Mesodermal cell (in vitro differentiated cells): ENCODE measurements at regions not wholly inside any gene's neighbourhood (a gene's known extent, or its start where the extent isn't known, plus 50 kb on each side); places are given as distances from the start of the nearest gene placed in this dataset.
"Not testable (repeated sequence)": the region's sequence is repeated elsewhere in the genome, so short reads cannot be mapped to it uniquely, and the experiment has no call there.

Experiments used
- H3K27ac ChIP-seq: 2 replicates; pipeline ENCODE4 v1.7.0; 2013; ENCODE audit warnings: mild to moderate bottlenecking, low read depth, low read length, moderate library complexity; ENCODE audit not compliant: severe bottlenecking
- H3K36me3 ChIP-seq: 2 replicates; pipeline ENCODE4 v1.7.1; 2013; ENCODE audit warnings: mild to moderate bottlenecking, low read length, moderate library complexity; ENCODE audit not compliant: control insufficient read depth, insufficient read depth
- H3K4me1 ChIP-seq: one replicate; pipeline ENCODE4 v1.7.1; 2013; ENCODE audit warnings: mild to moderate bottlenecking, low read length; ENCODE audit not compliant: insufficient read depth, control insufficient read depth, poor library complexity, severe bottlenecking
- H3K4me3 ChIP-seq: 2 replicates; pipeline ENCODE4 v1.7.0; 2013; ENCODE audit warnings: low read length, control low read depth, mild to moderate bottlenecking; ENCODE audit not compliant: insufficient read depth, poor library complexity, severe bottlenecking; ENCODE audit errors: extremely low read depth
- H3K9me3 ChIP-seq: 2 replicates; pipeline ENCODE4 v1.7.1; 2013; ENCODE audit warnings: mild to moderate bottlenecking, low read length, moderate library complexity; ENCODE audit not compliant: control insufficient read depth
- WGBS, 2 experiments: methylation state at CpG; one replicate each; pipeline ENCODE4 v1.1.5; 2013; ENCODE audit warnings: missing lambda C conversion rate in 2 of 2; ENCODE audit not compliant: insufficient coverage in 2 of 2; 5-methylcytosine and 5-hydroxymethylcytosine counted together

- H3K4me3 ChIP-seq: no peak overlapping the region
- peaks cover 6% of the 10 kb centered on the region for H3K9me3 ChIP-seq
- H3K4me1 ChIP-seq: no peaks in the 10 kb centered on the region
- H3K36me3 ChIP-seq: no peaks in the 10 kb centered on the region
- no peak overlapping the region for H3K27ac ChIP-seq
Observed at GRCh38 chr1:185388815-185389214, 71.8 kb upstream of the IVNS1ABP start.

- Histone ChIP-seq H3K9me3 (peaks cover 6% of the 10 kb centered on the region), H3K4me1 (no peaks in the 10 kb centered on the region), H3K36me3 (no peaks in the 10 kb centered on the region), H3K27ac (no peak overlapping the region), H3K4me3 (no peak overlapping the region)
Observed at GRCh38 chr1:185388346-185388745, 71.3 kb upstream of the IVNS1ABP start.

GRCh38 chr1:185385991-185386390 lies 68.9 kb upstream of the IVNS1ABP start:
- WGBS, 2 experiments: 74 to 88% methylated on average over 2 of the region's 2 CpGs
- Histone ChIP-seq H3K4me3 (no peak overlapping the region), H3K36me3 (no peaks in the 10 kb centered on the region), H3K9me3 (peaks cover 6% of the 10 kb centered on the region), H3K4me1 (no peaks in the 10 kb centered on the region), H3K27ac (no peak overlapping the region)

- not testable (repeated sequence) for H3K4me1 ChIP-seq, H3K4me3 ChIP-seq
- 71 to 90% methylated on average over 5 to 6 of the region's 6 CpGs for WGBS, 2 experiments
Observed at GRCh38 chr1:185383805-185384204, 66.8 kb upstream of the IVNS1ABP start.

GRCh38 chr1:185377831-185378230 lies 60.8 kb upstream of the IVNS1ABP start:
- Histone ChIP-seq H3K9me3 (peaks cover 3% of the 10 kb centered on the region), H3K4me1 (peaks cover 18% of the 10 kb centered on the region), H3K36me3 (no peaks in the 10 kb centered on the region), H3K4me3 (no peak overlapping the region), H3K27ac (no peak overlapping the region)
- WGBS, 2 experiments: 100% methylated on average over 1 of the region's 3 CpGs; no CpG with 5 or more reads in 1 of the 2 experiments

More at GRCh38 chr1:185383805-185384204, 66.8 kb upstream of the IVNS1ABP start:
- H3K36me3 ChIP-seq, H3K27ac ChIP-seq, H3K9me3 ChIP-seq: not testable (repeated sequence)

GRCh38 chr1:185376840-185377635 lies 60.0 kb upstream of the IVNS1ABP start:
- Histone ChIP-seq H3K27ac (no peak overlapping the region), H3K36me3 (no peaks in the 10 kb centered on the region), H3K4me1 (peaks cover 18% of the 10 kb centered on the region), H3K4me3 (no peak overlapping the region), H3K9me3 (peaks cover 3% of the 10 kb centered on the region)
- WGBS, 2 experiments: 91 to 100% methylated on average over 5 of the region's 7 CpGs

- Histone ChIP-seq H3K4me3 (no peak overlapping the region), H3K27ac (no peak overlapping the region), H3K36me3 (no peaks in the 10 kb centered on the region), H3K9me3 (peaks cover 3% of the 10 kb centered on the region), H3K4me1 (peaks cover 18% of the 10 kb centered on the region)
- WGBS, 2 experiments: 100% methylated on average over 1 of the region's 2 CpGs
Observed at GRCh38 chr1:185376288-185376687, 59.2 kb upstream of the IVNS1ABP start.

- Histone ChIP-seq H3K36me3 (no peaks in the 10 kb centered on the region), H3K9me3 (peaks cover 3% of the 10 kb centered on the region), H3K4me1 (peaks cover 18% of the 10 kb centered on the region), H3K4me3 (no peak overlapping the region), H3K27ac (peak overlapping the region; percentile 33)
- WGBS, 2 experiments: 89 to 91% methylated on average over 6 of the region's 6 CpGs
Observed at GRCh38 chr1:185375583-185375982, 58.5 kb upstream of the IVNS1ABP start.

- Histone ChIP-seq H3K9me3 (peaks cover 3% of the 10 kb centered on the region), H3K4me3 (no peak overlapping the region), H3K36me3 (no peaks in the 10 kb centered on the region), H3K4me1 (peaks cover 18% of the 10 kb centered on the region), H3K27ac (peak overlapping the region; percentile 70)
- 81 to 86% methylated on average over 2 to 3 of the region's 4 CpGs for WGBS, 2 experiments
Observed at GRCh38 chr1:185373813-185374529, 56.9 kb upstream of the IVNS1ABP start.

GRCh38 chr1:185369786-185370185 lies 52.7 kb upstream of the IVNS1ABP start:
- H3K27ac ChIP-seq: no peak overlapping the region
- H3K4me1 ChIP-seq: peaks cover 8% of the 10 kb centered on the region
- no peaks in the 10 kb centered on the region for H3K36me3 ChIP-seq
- no peaks in the 10 kb centered on the region for H3K9me3 ChIP-seq
- no peak overlapping the region for H3K4me3 ChIP-seq
- 81 to 96% methylated on average over 3 of the region's 4 CpGs for WGBS, 2 experiments

- no peaks in the 10 kb centered on the region for H3K9me3 ChIP-seq
- WGBS, 2 experiments: 69 to 75% methylated on average over 1 of the region's 1 CpG
- no peak overlapping the region for H3K27ac ChIP-seq
- peaks cover 8% of the 10 kb centered on the region for H3K4me1 ChIP-seq
- H3K4me3 ChIP-seq: no peak overlapping the region
- no peaks in the 10 kb centered on the region for H3K36me3 ChIP-seq
Observed at GRCh38 chr1:185368913-185369491, 52.0 kb upstream of the IVNS1ABP start.
